ENCODE measurements at regions not wholly inside any gene's neighbourhood (a gene's known extent, or its start where the extent isn't known, plus 50 kb on each side); places are given as distances from the start of the nearest gene placed in this dataset.
A peak's percentile ranks its signal among the peaks of the same experiment; 100 is the strongest.
"Not testable (repeated sequence)": the region's sequence is repeated elsewhere in the genome, so short reads cannot be mapped to it uniquely, and the experiment has no call there.

DNA sequence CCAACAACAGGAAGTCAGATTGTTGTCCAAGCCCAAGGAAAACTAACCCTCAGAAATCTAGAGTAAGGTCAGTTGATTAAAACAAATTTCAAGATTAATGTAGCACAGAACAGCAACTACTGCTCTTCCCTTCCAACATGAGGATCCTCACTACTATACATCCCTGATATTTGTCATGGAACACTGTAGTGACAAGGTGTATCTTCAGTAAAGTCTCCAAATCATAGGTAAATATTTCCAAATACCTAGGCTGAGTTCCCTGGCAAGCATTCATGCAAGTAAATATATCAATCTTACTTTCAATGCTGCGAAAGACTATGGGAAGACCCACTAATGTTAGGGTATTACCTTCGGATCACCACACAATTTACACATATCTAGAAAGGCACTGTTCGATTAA is 986.9 kb upstream of the ARRDC3 start:
- no peak for DNase-seq

DNA sequence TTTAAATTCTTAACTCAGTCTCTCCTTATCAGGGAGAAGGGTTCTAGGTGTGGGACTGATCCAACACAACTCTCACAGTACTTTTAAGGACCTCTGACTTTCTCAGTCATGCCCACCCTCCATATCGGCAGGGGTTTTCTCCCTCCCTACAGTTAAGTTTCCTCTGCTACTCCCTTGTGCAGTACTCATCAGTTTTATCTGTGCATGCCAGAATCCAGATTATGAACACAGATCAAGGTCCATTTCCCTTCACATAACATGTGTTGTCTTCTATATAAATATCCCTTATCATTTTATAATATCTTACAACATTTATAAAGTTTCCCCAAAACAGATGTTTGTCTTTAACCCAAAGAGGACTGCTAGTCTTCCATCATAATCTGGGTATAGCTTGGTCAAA is 986.5 kb upstream of the ARRDC3 start:
- DNase-seq, result no peak

- DNase-seq, result no peak
Measured at GRCh38 chr5:92364986-92365550, 982.0 kb upstream of the ARRDC3 start.

DNA sequence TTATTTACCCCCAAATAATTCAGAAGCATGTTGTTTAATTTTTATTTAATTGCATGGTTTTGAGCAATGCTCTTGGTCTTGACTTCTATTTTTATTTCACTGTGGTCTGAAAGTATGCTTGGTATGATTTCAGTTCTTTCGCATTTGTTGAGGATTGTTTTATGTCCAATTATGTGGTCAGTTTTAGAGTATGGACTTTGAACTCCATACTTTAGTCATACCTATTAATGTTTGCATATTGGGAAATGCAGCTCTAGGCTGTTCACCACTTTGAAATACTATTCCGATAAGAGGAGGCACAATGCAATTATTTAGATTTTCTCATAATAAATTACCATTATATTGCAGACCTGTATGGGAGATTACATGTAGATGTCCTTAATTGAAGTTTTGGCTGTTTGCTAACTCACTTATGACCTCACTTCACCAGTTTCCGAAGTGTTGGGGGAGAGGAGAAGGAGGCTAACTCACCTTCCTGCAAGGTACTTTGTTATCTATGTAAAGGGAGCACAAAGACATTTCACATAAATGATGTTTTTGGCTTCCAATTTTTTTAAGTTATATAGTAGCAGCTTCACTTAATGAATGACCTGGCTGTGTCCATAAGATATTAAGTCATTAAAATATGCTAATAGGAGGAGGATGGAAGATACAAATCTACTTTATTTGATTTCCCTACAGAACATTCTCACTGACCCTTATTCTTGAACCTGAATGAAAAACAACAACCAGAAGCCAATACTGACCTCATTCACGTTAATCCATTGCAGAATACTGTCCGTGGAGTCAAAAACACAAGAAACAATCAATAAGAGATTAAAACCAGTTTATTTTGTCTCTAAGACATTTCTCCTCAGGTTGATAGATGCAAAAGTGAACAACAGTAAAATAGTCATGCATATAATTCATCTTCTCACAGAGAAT is 970.3 kb upstream of the ARRDC3 start:
- DNase-seq, result no peak

DNA sequence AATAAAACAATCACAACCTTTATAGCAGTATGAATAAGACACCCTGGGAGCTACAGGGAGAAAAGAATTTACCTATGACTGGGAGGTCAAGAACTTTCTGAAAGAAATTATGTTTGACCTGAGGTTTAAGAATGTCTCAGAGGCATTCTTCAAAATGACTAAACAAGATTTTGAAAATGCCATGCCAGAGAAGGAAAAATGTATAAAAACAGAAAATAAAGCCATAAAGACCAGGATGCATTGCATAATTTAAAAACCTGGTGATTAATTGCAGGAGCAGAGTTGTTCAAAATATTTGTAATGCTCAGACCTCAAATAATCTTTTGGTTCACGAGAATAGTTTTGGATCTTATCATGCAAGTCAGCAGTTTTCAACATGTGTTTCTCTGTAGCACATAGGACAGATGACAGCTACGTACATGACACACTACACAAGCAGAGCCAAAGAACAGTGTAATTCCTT is 954.7 kb upstream of the ARRDC3 start:
- no peak for DNase-seq

GRCh38 chr5:92332039-92332438 is 948.9 kb upstream of the ARRDC3 start:
- peak in 1 of 3 donors; percentile 5 for DNase-seq

DNA sequence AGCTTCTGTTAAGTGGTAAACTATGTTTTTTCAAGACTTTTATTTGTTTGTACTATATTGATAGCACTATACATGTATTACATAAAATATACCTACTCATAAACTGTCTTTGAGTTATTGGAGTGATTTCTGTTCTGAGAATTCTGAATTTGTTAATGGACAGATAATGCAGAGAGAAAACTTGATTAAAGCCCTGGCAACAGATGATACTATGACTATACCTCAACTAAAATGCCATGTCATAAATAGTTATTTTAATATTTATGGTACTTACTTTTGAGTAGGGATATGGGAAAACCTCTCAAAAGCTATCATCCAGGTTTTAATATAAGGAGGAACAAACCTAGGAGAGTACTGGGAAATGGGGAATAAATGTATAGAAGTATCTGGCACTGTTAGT is 947.2 kb upstream of the ARRDC3 start:
- DNase-seq, result no peak

DNA sequence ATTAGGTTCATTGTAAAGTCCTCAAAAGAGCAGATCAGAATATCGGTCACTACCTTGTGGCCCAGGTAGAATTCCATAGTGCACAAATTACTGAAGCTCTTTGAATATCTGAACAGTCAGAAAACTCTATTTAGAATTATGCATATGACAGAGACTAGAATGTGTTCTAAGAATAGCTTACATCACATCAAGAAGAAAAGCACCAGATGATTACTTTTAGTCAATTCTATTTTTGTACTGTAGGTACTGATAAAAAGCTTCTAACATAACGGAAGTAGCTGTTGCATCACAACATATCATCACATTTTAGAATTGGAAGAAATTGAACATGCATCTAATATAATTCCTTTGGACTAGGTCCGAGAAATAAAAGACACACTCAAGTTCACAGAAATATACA is 946.6 kb upstream of the ARRDC3 start:
- DNase-seq, result no peak

DNA sequence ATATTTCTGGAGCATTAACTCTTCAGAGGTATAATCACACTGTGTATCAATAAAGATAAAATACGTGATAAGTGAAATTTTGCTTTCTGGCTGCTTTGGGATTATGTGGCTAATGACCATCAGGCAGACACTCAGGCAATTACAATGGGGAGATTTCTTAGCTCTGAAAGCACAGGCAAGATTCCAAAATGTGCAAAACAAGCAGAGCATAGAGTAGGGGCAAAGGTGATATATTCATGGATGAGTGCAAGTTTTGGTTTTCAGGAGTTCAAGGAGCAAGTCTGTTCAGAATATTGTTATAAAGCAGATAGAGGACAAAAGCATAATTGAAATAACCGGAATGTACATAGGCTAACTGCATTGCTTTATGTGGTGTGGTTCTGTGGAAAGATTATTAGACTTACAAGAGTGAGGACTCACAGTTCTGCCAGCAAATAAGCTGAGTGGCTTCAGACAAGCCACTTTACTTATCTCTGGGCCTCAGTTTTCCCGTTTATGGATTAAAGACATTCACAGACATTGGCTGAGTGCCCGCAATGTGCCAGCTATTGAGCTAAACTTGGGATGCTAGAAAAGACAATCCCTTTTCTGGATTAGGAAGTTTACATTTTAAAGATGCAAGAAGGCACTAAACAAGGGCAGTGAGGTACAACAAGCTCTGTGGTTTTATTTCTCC is 945.6 kb upstream of the ARRDC3 start:
- DNase-seq, result no peak

DNA sequence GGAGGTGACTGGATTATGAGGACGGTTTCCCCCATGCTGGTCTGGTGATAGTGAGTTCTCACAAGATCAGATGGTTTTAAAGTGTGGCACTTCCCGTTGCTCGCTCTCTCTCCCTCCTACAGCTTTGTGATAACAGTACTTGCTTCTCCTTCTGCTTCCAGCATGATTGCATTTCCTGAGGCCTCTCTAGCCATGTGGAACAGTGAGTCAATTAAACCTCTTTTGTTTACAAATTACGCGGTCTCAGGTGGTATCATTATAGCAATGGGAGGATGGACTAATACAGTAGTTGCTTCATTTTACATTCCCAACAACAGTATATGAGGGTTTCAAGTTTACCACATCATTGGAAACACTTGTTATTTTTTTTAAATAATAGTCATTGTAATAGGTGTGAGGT is 937.3 kb upstream of the ARRDC3 start:
- DNase-seq, result no peak

DNA sequence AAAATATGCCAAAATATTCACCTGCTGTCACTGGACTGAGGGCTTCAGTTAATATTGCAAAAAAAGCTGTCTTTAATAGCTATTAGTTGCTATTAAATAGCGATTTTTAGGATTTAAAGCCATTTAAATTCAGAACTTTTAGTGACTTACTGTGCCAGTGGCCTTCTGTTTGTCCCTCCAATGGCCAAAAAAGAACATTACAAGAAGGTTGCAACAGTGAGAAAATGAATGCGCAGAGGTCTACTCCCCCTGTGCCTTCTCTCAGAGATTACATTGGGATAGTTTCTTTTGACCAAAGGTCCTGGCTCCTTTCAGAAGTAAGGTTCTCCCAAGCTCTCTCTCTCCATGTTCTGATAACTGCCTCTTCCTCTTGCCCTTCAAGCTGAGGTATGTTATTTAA is 930.3 kb upstream of the ARRDC3 start:
- DNase-seq, result no peak

GRCh38 chr5:92309336-92309991 is 926.3 kb upstream of the ARRDC3 start:
- peak in 1 of 3 donors; percentile 1 for DNase-seq

DNA sequence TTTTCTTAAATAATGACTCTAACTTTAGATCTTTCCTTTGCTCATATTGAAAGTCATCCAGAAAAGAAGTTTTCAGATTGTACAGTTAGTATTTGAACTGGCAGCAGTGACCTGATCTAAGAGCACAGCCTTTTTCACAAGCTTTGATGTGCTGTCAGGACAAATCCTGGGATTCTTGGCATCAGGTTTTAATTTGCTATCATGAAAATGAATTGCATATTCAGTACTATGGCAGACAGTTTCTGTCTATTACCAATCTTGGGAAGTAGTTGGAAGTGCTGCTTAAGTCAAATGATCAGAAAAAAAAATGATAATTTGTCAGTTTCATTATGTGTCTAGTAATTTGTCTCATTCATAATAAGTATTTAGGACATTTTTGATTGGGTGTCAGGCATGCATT is 925.6 kb upstream of the ARRDC3 start:
- DNase-seq, result no peak

DNA sequence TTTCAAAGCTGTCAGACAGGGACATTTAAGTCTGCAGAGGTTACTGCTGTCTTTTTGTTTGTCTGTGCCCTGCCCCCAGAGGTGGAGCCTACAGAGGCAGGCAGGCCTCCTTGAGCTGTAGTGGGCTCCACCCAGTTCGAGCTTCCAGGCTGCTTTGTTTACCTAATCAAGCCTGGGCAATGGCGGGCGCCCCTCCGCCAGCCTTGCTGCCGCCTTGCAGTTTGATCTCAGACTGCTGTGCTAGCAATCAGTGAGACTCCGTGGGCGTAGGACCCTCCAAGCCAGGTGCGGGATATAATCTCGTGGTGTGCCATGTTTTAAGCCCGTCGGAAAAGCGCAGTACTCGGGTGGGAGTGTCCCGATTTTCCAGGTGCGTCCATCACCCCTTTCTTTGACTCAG is 919.2 kb upstream of the ARRDC3 start:
- not testable (repeated sequence) for DNase-seq

GRCh38 chr5:92283521-92283920 is 900.4 kb upstream of the ARRDC3 start:
- DNase-seq, result no peak

DNA sequence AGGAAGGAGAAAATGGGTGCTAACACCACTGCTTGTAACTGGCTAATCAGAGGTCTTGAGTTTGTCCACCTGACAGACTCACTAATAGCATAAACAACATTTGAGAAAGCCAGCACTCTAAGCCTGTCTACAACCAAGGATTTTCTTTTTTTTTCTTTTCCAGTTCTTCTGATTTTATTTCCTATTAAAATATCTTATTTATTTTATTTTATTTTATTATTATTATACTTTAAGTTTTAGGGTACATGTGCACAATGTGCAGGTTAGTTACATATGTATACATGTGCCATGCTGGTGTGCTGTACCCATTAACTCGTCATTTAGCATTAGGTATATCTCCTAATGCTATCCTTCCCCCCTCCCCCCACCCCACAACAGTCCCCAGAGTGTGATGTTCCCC is 888.6 kb upstream of the ARRDC3 start:
- not testable (repeated sequence) for DNase-seq

GRCh38 chr5:92268343-92268742 is 885.2 kb upstream of the ARRDC3 start:
- no peak for DNase-seq

GRCh38 chr5:92267830-92268229 is 884.7 kb upstream of the ARRDC3 start:
- DNase-seq, result no peak

- DNase-seq, result no peak
Measured at GRCh38 chr5:92265804-92266203, 882.7 kb upstream of the ARRDC3 start.

DNA sequence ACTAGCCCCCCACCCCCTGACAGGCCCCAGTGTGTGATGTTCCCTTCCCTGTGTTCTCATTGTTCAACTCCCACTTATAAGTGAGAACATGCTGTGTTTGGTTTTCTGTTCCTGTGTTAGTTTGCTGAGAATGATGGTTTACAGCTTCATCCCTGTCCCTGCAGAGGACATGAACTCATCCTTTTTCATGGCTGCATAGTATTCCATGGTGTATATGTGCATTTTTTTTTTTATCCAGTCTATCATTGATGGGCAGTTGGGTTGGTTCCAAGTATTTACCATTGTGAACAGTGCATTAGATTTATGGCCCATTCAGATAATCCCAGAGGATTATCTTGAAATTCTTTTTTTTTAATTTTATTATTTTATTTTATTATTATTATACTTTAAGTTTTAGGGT is 872.5 kb upstream of the ARRDC3 start:
- DNase-seq, result not testable (repeated sequence)

- no peak for DNase-seq
Measured at GRCh38 chr5:92248518-92248917, 865.4 kb upstream of the ARRDC3 start.

DNA sequence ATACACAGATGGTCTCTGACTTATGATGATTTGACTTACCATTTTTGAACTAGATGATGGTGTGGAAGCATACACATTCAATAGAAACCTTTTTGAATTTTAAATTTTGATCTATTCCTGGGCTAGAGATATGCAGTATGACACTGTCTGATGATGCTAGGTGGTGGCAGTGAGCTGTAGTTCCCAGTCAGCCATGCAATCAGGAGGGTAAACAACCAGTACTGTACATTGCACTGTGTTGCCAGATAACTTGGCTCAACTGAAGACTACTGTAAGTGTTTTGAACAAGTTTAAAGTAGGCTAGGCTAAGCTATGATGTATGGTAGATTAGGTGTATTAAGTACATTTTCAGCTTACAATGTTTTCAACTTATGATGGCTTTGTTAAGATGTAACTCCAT is 859.1 kb upstream of the ARRDC3 start:
- no peak for DNase-seq

- DNase-seq, result no peak
Measured at GRCh38 chr5:92237896-92238295, 854.8 kb upstream of the ARRDC3 start.

Measured in suppressor macrophage treated with lipopolysaccharide for 1 hour (primary cell).